GM19372 (cell line): ENCODE measurements at regions not wholly inside any gene's neighbourhood (a gene's known extent, or its start where the extent isn't known, plus 50 kb on each side); places are given as distances from the start of the nearest gene placed in this dataset.

Experiments used
- ATAC-seq: cut with Tn5 transposase; IDR thresholded peaks from one replicate; pipeline ENCODE4 v1.9.1; 2021; ENCODE audit warnings: mild to moderate bottlenecking, low read depth, moderate library complexity; ENCODE audit not compliant: unreplicated experiment

- ATAC-seq = no peak
These were observed 107.1 kb downstream of the LBH start for GRCh38 chr2:30338475-30338874.

- no peak for ATAC-seq
These were observed 107.7 kb downstream of the LBH start for GRCh38 chr2:30339071-30339470.

DNA sequence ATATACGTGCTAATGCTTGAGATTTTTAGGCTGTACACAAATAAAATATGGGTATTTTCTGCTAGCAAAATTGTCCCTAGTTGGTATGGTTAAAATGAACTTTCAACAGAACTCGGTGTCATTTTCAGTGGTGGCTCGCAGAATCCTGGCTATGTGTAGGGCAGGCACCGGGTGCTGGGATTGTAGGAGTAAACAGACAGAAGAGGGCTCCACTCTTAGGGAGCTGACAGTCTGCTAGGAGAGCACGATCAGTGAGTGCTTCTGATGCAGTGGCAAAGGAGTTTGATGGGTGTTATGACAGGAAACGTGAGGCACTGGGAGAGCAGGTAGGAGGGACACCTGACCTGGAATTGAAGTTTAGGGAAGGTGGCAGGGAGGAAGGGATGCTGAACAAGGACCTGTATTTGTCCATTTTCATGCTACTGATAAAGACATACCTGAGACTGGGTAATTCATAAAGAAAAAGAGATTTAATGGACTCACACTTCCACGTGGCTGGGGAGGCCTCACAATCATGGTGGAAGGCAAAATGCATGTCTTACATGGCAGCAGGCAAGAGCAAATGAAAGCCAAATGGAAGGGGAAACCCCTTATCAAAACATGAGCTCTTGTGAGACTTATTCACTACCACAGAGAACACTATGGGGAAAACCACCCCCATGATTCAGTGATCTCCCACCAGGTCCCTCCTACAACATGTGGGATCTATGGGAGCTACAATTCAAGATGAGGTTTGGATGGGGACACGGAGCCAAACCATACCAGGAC is 105.4 kb upstream of the LCLAT1 start:
- no peak for ATAC-seq

- no peak for ATAC-seq
These were observed 100.4 kb upstream of the LCLAT1 start for GRCh38 chr2:30346471-30347169.

DNA sequence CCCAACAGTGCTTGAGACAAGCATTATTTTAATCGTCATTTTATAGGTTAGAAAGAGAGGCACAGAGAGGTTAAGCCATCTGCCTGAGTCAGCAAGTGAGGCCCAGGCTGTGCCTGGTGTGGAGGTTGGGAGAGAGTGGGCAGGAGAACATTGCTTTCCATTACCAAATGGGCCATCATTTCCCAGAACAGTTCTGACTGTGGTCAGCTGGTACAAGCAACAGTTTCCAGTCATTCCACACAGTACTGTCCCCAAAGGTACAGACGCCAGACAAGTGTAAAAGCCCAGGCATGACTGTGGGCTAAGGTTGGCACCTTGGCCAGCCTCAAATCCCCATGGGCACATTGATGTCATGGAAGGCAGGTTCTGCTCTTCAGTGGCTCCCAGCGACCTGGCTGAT is 98.2 kb upstream of the LCLAT1 start:
- ATAC-seq = no peak

DNA sequence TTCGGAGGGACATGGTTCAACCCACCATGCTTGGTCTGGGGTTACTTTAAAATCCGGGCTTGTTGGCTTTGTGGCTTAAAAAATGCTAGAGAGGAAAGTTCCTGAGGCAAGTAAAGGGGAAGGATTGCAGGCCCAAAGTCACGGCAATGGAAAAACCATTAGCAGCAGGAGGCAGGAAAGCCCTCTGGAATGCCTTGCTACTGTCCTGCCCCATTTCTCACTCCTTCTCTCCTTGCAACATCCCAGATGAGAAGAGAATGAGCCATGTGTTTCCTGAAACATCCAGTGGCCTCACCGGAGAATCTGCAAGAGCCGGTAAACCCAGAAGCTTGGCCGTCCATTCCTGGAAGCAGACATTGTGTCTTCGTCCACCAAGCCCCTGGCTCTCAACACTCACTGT is 97.4 kb upstream of the LCLAT1 start:
- no peak for ATAC-seq

- no peak for ATAC-seq
These were observed 95.9 kb upstream of the LCLAT1 start for GRCh38 chr2:30351116-30351515.

DNA sequence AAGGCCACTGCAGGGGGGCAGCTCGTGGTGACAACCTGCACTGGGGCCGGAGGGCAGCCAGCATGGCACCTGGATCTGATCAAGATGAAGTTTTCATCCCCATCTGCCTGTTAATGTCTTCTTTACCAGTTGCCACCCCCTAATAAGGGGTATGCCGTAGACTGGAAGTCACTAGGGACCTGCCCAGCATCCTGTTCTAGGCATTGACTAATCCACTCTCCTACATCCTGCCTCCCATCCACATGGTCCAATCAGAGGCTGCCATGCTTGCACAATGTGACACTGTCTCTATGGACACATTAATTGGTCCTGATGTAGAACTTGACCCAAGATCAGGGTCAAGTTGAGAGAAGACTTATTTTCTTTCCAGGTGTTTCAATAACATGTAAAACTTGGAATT is 95.1 kb upstream of the LCLAT1 start:
- no peak for ATAC-seq

- ATAC-seq = no peak
These were observed 92.9 kb upstream of the LCLAT1 start for GRCh38 chr2:30354150-30354549.

GRCh38 chr2:30354621-30355020 is 92.4 kb upstream of the LCLAT1 start:
- ATAC-seq = no peak

DNA sequence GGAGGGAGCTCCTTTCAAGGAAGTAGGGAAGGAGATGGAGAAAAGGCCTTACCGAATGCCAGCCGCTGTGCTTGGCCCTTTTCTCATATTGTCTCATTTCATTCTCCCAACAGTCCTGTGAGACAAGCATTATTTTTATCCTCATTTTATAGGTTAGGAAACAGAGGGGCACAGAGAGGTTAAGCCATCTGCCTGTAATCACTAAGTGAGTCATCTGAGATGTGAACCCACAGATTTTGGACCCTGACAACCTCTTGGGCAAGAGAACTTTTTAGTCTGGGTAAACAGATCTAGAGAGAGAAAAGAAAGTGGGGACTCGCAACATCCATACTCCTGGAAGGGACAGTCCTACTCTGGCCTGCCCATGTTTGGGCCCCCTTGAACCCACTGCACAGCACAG is 91.7 kb upstream of the LCLAT1 start:
- no peak for ATAC-seq

DNA sequence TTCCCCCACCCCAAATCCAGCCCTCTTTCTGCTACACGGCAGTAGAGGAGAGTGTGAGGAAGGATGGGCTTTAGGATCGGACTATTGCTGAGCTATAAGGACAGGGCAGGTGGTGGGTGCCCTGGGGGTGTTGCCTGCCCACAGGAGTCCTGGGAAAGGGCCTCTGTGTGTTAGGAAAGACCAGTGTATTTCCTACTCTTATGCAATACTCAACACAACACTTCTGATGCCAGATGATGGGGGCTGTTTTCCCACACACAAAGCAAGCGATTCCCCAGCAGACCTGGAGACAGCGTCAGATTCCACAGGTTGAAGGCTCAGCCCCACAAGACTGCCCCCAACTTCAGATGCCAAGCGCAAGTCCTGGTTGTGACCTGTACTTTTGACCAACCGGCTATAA is 91.0 kb upstream of the LCLAT1 start:
- ATAC-seq = no peak

DNA sequence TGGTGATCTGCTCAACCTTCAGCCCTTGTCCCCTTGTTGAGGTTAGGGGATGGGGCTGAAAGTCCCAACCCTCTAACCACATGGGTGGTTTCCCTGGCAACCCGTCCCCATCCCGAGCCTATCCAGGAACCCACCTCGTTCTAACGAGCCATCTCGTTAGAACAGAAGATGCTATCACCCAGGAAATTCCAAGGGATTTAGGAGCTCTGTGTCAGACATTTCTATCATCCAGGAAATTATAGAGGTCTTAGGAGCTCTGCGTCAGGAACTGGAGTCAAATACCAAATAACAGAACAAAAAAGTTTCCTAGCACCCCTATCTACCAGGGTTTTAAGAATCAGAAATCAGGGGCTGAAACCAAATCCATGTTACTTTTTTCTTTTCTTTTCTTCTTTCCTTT is 90.3 kb upstream of the LCLAT1 start:
- ATAC-seq = no peak

DNA sequence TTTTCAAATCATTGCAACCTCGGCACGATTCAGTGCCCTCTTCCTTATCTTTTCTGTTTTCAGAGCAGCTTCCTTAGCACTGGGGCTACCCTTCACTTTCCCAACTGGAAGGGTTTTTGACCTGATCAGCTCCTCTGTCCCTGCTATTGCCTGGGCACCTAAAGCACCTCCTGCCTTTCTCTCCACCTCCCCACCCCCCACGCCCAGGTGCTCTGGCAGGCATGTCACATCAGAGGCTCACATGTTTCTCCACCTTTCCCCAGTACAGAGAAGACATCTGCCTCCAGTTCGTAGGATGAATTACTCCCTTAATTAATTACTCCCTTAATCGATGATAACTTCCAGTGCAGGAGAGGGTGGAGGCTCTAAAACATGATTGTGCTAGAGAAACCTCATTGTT is 88.7 kb upstream of the LCLAT1 start:
- no peak for ATAC-seq

GRCh38 chr2:30358842-30359241 is 88.2 kb upstream of the LCLAT1 start:
- no peak for ATAC-seq

DNA sequence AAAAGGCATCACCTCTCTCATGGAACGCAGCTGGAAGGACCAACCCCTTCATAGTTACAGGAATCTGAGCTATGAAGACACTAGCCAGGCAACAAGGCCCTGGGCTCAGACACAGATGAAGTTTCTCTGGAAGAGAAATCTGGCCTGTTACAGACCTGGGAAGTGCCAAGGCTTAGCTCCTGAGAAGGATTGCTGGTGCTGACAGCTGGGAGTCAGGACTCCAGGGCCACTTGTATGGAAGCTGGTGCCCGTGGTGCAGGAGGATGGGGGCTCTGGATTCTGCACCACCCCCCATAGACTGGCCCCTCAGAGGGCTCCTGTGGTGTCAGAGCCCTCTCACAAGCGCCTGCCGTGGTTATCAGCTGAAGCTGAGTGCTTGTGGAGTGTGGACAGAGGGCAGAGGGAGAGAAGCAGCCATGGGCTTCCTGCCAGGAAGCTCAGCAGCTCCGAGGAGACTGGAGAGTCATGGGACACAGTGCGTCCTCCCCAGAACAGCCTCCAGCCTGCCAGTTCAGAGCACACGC is 87.3 kb upstream of the LCLAT1 start:
- ATAC-seq = no peak

DNA sequence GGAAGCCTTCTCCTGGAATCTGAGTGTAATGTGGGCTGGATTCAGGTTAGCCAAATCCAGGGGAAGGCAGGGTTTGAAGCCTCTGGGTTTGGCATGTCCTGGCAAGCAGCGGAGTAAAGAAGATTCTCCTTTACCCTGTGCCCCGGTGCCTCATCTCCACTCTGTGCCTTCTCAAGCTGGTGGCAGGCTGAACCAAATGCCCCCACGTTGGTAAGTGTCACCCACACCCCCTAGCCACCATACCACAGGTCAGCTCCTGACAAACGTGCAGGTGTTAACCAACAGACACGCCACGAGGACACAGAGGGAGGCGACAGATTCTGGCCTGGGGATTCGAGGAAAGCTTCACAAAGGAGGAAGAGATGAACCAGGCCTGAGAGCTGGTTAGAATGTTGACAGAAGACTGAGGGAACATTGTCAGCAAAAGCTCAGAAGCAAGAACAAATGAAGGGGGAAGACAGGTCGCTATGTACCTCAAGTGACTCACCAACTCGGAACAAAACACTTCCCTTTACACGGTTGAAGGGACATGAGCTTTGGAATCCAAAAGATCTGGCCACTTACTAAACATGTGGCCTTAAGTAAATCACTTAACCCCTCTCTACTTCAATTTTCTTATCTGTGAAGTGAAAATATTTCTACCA is 85.2 kb upstream of the LCLAT1 start:
- ATAC-seq = no peak

- no peak for ATAC-seq
These were observed 84.5 kb upstream of the LCLAT1 start for GRCh38 chr2:30362468-30363081.

- no peak for ATAC-seq
These were observed 83.6 kb upstream of the LCLAT1 start for GRCh38 chr2:30363406-30363805.

DNA sequence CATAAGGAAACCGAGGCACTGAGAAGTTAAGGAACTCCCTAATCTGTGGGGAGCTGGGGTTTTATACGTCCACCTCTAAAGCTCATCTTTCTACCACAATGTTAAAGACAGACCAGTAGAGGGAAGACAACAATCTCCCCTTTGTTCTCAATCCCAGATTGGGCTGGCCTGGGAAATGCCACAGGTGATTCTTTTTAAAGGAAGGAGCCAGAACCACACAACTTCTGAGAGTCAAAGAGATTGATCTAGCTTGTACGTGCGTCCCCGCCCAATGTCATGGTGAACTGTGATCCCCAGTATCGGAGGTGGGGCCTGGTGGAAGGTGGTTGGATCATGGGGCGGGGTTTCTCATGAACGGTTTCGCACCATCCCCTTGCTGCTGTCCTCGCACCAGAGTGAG is 81.8 kb upstream of the LCLAT1 start:
- ATAC-seq = no peak

DNA sequence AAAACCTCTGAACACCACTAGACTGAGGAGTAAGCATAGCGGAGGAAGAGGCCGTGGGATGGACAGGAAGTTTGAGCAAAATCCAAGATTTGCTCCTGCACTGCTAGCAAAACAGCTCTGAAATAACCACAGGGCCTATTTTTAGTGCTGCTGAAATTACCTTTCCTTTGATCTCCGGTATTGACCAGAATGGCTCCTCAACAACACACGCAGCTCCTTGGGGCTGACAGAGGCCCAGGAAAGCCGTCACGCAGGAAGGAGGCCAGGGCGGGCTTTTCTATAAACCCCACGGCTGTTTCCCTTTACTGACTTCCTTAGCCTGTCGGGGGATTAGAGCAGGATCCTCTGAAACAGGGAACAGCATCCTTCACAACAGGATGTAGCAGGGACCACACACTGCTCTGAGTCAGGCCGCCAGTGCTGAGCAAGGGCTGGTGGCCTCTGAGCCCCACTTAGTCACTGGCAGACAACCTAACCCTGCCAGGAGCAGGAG is 80.8 kb upstream of the LCLAT1 start:
- ATAC-seq = no peak
